HCT116 (cell line): ENCODE measurements at regions not wholly inside any gene's neighbourhood (a gene's known extent, or its start where the extent isn't known, plus 50 kb on each side); places are given as distances from the start of the nearest gene placed in this dataset.
A peak's percentile ranks its signal among the peaks of the same experiment; 100 is the strongest.

ENCODE experiments used
- ATAC-seq: fragments of 200-7000 bp; cut with Tn5 transposase; 2 replicates; pipeline ENCODE4 v1.9.1; 2020; ENCODE audit warnings: mild to moderate bottlenecking, moderate library complexity
- BruUV-seq: library from RNA; stranded (reverse); fragments of 400-500 nt; replicated peaks from 2 replicates; lab custom pipeline; 2021; lab: Mats Ljungman, UMichigan
- CTCF ChIA-PET: fragments of 300-600 bp; sonication (Branson Sonifier 250); formaldehyde crosslinking; loops from one replicate; lab custom pipeline; 2021; ENCODE audit warnings: antibody characterized with exemption; lab: Charles Lee
- POLR2A ChIA-PET: fragments of 300-600, 350-600 bp; sonication (Branson Sonifier 250); formaldehyde crosslinking; loops from one replicate; lab custom pipeline; 2021; ENCODE audit warnings: antibody characterized with exemption; lab: Charles Lee
- RAD21 ChIA-PET, 2 experiments: fragments of 300-600 bp; sonication (Branson Sonifier 250); formaldehyde crosslinking; loops; one replicate each; lab custom pipeline; 2023; ENCODE audit warnings: low total read pairs in 2 of 2; ENCODE audit not compliant: uncharacterized antibody in 2 of 2, unreplicated experiment in 2 of 2, low non-redundant PET in 1 of 2; lab: Charles Lee
- DNase-seq: peaks from one replicate; pipeline ENCODE4 v3.0.0-alpha.2; 2010; ENCODE audit warnings: low read depth, low spot score
- H2AFZ ChIP-seq: fragments of 200-600 bp; shearing (Covaris generic), sonication (generic); 2 replicates; pipeline ENCODE4 v1.6.1; 2017; ENCODE audit warnings: low read depth, mixed run types, mixed read lengths, antibody characterized with exemption, low read length; ENCODE audit not compliant: poor library complexity, severe bottlenecking
- H3K27ac ChIP-seq: 2 replicates; pipeline ENCODE4 v1.5.1; 2012; ENCODE audit warnings: low read depth, low read length
- H3K27me3 ChIP-seq: fragments of 200-600 bp; sonication (generic); 2 replicates; pipeline ENCODE4 v1.6.1; 2016; ENCODE audit warnings: mixed run types, low read length, mixed read lengths; ENCODE audit not compliant: insufficient read depth
- H3K36me3 ChIP-seq, 2 experiments: fragments of 200-500 bp in 1 of 2; fragments of 200-600 bp in 1 of 2; sonication (Bioruptor generic) in 1 of 2; sonication (generic) in 1 of 2; 2 replicates each; pipeline versions ENCODE4 v1.5.1 to v1.6.1; 2014 to 2016; ENCODE audit warnings: low read length in 2 of 2, inconsistent platforms in 1 of 2, mixed read lengths in 1 of 2, mixed run types in 1 of 2; ENCODE audit not compliant: insufficient read depth in 2 of 2, control insufficient read depth in 1 of 2
- H3K4me1 ChIP-seq, 2 experiments: fragments of 200-600 bp in 1 of 2; sonication (generic) in 1 of 2; 2 replicates each; pipeline versions ENCODE4 v1.5.1 to v1.6.1; 2012 to 2017; ENCODE audit warnings: low read length in 2 of 2, inconsistent platforms in 1 of 2, mild to moderate bottlenecking in 1 of 2, mixed read lengths in 1 of 2, mixed run types in 1 of 2, moderate library complexity in 1 of 2; ENCODE audit not compliant: insufficient read depth in 2 of 2, control insufficient read depth in 1 of 2
- H3K4me2 ChIP-seq: fragments of 200-600 bp; sonication (generic); 2 replicates; pipeline ENCODE4 v1.6.1; 2017; ENCODE audit warnings: mixed run types, low read length, mixed read lengths
- H3K4me3 ChIP-seq, 2 experiments: fragments of 200-600 bp in 1 of 2; sonication (generic) in 1 of 2; replicated peaks in 1 of 2; 2 replicates each; pipeline ENCODE4 v1.5.1; 2011 to 2016; ENCODE audit warnings: low read length in 2 of 2, control low read depth in 1 of 2, low read depth in 1 of 2, mild to moderate bottlenecking in 1 of 2, mixed read lengths in 1 of 2, mixed run types in 1 of 2
- H3K79me2 ChIP-seq: fragments of 200-600 bp; sonication (generic); 2 replicates; pipeline ENCODE4 v1.6.1; 2017; ENCODE audit warnings: mild to moderate bottlenecking, mixed run types, low read length, moderate library complexity, mixed read lengths; ENCODE audit not compliant: insufficient read depth
- H3K9ac ChIP-seq: fragments of 200-600 bp; sonication (generic); 2 replicates; pipeline ENCODE4 v1.6.1; 2016; ENCODE audit warnings: low read length, mixed read lengths
- H3K9me2 ChIP-seq: fragments of 200-600 bp; sonication (generic), shearing (Covaris generic); 2 replicates; pipeline ENCODE4 v1.6.1; 2017; ENCODE audit warnings: mixed run types, mild to moderate bottlenecking, moderate library complexity; ENCODE audit not compliant: insufficient read depth
- H3K9me3 ChIP-seq, 2 experiments: fragments of 200-500 bp in 1 of 2; fragments of 200-600 bp in 1 of 2; sonication (Bioruptor generic) in 1 of 2; sonication (generic) in 1 of 2; 2 replicates each; pipeline ENCODE4 v1.6.1; 2014 to 2017; ENCODE audit warnings: low read length in 2 of 2, mixed read lengths in 2 of 2, inconsistent platforms in 1 of 2, low read depth in 1 of 2, mild to moderate bottlenecking in 1 of 2, mixed run types in 1 of 2, moderate library complexity in 1 of 2; ENCODE audit not compliant: control insufficient read depth in 1 of 2, insufficient read depth in 1 of 2
- H4K20me1 ChIP-seq: fragments of 200-600 bp; sonication (generic), shearing (Covaris generic); 2 replicates; pipeline ENCODE4 v1.6.1; 2017; ENCODE audit warnings: mixed run types, mild to moderate bottlenecking, moderate library complexity; ENCODE audit not compliant: insufficient read depth
- CBX3 ChIP-seq: IDR thresholded peaks from 2 replicates; pipeline ENCODE4 v1.6.1; 2012; ENCODE audit warnings: low read depth
- EGR1 ChIP-seq: IDR thresholded peaks from 2 replicates; pipeline ENCODE4 v1.6.1; 2012; ENCODE audit warnings: low read depth
- EZH2 ChIP-seq: fragments of 200-600 bp; sonication (generic); IDR thresholded peaks from 2 replicates; pipeline ENCODE4 v1.6.1; 2017; ENCODE audit warnings: antibody characterized with exemption, mixed run types
- EZH2phosphoT487 ChIP-seq: fragments of 200-600 bp; IDR thresholded peaks from 2 replicates; pipeline ENCODE4 v1.6.1; 2018; ENCODE audit warnings: antibody characterized with exemption, borderline replicate concordance
- FOSL1 ChIP-seq: IDR thresholded peaks from 2 replicates; pipeline ENCODE4 v1.6.1; 2012; ENCODE audit warnings: low read depth
- POLR2AphosphoS5 ChIP-seq: IDR thresholded peaks from 2 replicates; pipeline ENCODE4 v1.6.1; 2011; ENCODE audit warnings: mild to moderate bottlenecking, low read depth, low read length, moderate library complexity
- RAD21 ChIP-seq: IDR thresholded peaks from 2 replicates; pipeline ENCODE4 v1.6.1; 2012; ENCODE audit warnings: low read depth, mild to moderate bottlenecking
- REST ChIP-seq: IDR thresholded peaks from 2 replicates; pipeline ENCODE4 v1.6.1; 2012; ENCODE audit warnings: low read depth
- SIN3A ChIP-seq: IDR thresholded peaks from 2 replicates; pipeline ENCODE4 v1.6.1; 2012; ENCODE audit warnings: low read depth
- SP1 ChIP-seq: IDR thresholded peaks from 2 replicates; pipeline ENCODE4 v1.6.1; 2012; ENCODE audit warnings: low read depth
- ZFX ChIP-seq: fragments of 450-650 bp; IDR thresholded peaks from 2 replicates; pipeline ENCODE4 v1.6.1; 2017
- intact Hi-C: fragments of 100-400 bp; cut with micrococcal nuclease; formaldehyde crosslinking; loops from 2 replicates; pipeline ENCODE4 v1.10.0; 2022
- TF ChIP-seq, protein P1 (sequence below): IDR thresholded peaks from 2 replicates; pipeline ENCODE4 v1.6.1; 2012
- TF ChIP-seq, protein P2 (sequence below): IDR thresholded peaks from 2 replicates; pipeline ENCODE4 v1.6.1; 2012
- TF ChIP-seq, protein P3 (sequence below): IDR thresholded peaks from 2 replicates; pipeline ENCODE4 v1.6.1; 2011; ENCODE audit warnings: mild to moderate bottlenecking, low read length, moderate library complexity; ENCODE audit not compliant: insufficient replicate concordance; ENCODE audit errors: extremely low read depth

GRCh38 chr2:173652767-173653431 lies 298.2 kb downstream of the CDCA7 start (continued):
- no peak for TF ChIP-seq EZH2
- TF ChIP-seq FOSL1, result peak; percentile 91
- peak; percentile 28 for TF ChIP-seq RAD21
- TF ChIP-seq POLR2AphosphoS5, result peak; percentile 21; the same call in 1 of the 2 replicates
- peak; percentile 60 for TF ChIP-seq SP1
- TF ChIP-seq, protein P1, sequence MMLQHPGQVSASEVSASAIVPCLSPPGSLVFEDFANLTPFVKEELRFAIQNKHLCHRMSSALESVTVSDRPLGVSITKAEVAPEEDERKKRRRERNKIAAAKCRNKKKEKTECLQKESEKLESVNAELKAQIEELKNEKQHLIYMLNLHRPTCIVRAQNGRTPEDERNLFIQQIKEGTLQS, result peak; percentile 34; the same call in 1 of the 2 replicates
- TF ChIP-seq SIN3A, result peak; percentile 80

DNA sequence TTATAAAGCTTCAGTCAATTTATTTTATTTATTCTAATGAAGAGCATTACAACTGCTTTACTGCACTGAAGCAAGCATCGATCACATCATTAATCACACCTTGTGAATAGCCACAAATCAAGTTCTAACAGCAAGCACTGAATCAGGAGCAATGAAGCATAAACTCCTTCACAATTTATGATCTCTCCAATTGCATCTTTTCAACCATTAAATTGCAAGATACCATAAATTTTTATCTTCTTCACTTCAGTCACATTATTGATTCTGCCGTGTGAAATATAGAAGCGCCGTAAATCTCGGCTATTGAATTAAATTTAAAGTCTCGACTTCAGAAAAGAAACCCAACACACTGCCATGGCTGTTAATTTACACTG lies 298.7 kb downstream of the CDCA7 start:
- Histone ChIP-seq H3K4me3 (no peak overlapping the region; a peak in 1 of 4 replicates), H3K4me1 (peaks cover 25 to 42% of the 10 kb centered on the region in 2 experiments), H3K4me2 (peak overlapping the region; percentile 69), H3K79me2 (no peaks in the 10 kb centered on the region), H3K9me2 (no peaks in the 10 kb centered on the region), H3K27me3 (no peaks in the 10 kb centered on the region), H2AFZ (no peak overlapping the region), H3K9me3 (no peaks in the 10 kb centered on the region), H3K27ac (peak overlapping the region; percentile 61; the same call in 1 of the 2 replicates), H3K9ac (peak overlapping the region; percentile 56), H4K20me1 (no peaks in the 10 kb centered on the region), H3K36me3 (no peaks in the 10 kb centered on the region)
- DNase-seq (no peak), ATAC-seq (no peak)
- ChIA-PET RAD21 (no interaction called here), CTCF (no interaction called here), POLR2A (interaction anchor here (0.6 kb wide), 1 partner anchor 8 kb away, joined by 4 read pairs; no protein-coding TSS in a partner anchor)
- BruUV-seq, result no TSS peak
- TF ChIP-seq SIN3A (no peak), CBX3 (no peak), REST (no peak), EZH2phosphoT487 (no peak), EGR1 (no peak), ZFX (no peak)
- TF ChIP-seq, protein P2, sequence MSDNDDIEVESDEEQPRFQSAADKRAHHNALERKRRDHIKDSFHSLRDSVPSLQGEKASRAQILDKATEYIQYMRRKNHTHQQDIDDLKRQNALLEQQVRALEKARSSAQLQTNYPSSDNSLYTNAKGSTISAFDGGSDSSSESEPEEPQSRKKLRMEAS, result no peak
- TF ChIP-seq, protein P3, sequence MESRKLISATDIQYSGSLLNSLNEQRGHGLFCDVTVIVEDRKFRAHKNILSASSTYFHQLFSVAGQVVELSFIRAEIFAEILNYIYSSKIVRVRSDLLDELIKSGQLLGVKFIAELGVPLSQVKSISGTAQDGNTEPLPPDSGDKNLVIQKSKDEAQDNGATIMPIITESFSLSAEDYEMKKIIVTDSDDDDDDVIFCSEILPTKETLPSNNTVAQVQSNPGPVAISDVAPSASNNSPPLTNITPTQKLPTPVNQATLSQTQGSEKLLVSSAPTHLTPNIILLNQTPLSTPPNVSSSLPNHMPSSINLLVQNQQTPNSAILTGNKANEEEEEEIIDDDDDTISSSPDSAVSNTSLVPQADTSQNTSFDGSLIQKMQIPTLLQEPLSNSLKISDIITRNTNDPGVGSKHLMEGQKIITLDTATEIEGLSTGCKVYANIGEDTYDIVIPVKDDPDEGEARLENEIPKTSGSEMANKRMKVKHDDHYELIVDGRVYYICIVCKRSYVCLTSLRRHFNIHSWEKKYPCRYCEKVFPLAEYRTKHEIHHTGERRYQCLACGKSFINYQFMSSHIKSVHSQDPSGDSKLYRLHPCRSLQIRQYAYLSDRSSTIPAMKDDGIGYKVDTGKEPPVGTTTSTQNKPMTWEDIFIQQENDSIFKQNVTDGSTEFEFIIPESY, result no peak
- intact Hi-C loops, result loop anchor here (5.0 kb wide), 1 partner anchor 61 kb away; no protein-coding TSS in a partner anchor
